ENCODE measurements at regions not wholly inside any gene's neighbourhood (a gene's known extent, or its start where the extent isn't known, plus 50 kb on each side); places are given as distances from the start of the nearest gene placed in this dataset.

DNA sequence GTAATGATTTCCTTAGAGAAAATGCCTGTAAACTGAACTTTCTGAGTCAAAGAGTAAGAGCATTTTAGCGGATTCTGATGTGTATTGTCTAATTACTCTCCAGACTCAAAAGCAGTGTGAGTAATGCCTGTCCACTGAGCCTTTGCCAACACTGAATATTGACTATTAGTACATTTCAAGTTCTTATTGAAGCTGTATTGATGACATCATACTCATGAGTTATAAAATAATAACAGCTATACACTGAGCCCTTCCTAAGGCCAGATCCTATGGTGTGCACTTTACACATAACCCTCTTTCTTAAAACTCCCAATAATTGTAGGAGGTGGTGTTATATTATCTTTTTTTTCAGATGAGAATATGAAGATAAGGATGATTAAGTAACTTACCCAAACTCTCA lies 152.8 kb upstream of the TRPC7 start:
- TF ChIP-seq, protein P1, sequence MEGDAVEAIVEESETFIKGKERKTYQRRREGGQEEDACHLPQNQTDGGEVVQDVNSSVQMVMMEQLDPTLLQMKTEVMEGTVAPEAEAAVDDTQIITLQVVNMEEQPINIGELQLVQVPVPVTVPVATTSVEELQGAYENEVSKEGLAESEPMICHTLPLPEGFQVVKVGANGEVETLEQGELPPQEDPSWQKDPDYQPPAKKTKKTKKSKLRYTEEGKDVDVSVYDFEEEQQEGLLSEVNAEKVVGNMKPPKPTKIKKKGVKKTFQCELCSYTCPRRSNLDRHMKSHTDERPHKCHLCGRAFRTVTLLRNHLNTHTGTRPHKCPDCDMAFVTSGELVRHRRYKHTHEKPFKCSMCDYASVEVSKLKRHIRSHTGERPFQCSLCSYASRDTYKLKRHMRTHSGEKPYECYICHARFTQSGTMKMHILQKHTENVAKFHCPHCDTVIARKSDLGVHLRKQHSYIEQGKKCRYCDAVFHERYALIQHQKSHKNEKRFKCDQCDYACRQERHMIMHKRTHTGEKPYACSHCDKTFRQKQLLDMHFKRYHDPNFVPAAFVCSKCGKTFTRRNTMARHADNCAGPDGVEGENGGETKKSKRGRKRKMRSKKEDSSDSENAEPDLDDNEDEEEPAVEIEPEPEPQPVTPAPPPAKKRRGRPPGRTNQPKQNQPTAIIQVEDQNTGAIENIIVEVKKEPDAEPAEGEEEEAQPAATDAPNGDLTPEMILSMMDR (IDR thresholded peaks at IDR 0.05; ENCODE audit: low read depth, low read length), result no peak
- no peak for TF ChIP-seq POLR2A (IDR thresholded peaks at IDR 0.05; ENCODE audit: extremely low read depth, insufficient read length)

Data from NB4 (cell line).